H1 (cell line): ENCODE measurements at regions not wholly inside any gene's neighbourhood (a gene's known extent, or its start where the extent isn't known, plus 50 kb on each side); places are given as distances from the start of the nearest gene placed in this dataset.

Source experiments
- JUN ChIP-seq: IDR thresholded peaks from 2 replicates; pipeline ENCODE4 v1.6.1; 2011; ENCODE audit warnings: low read depth, mild to moderate bottlenecking, improper control_type of control experiment, low read length
- RFX5 ChIP-seq: IDR thresholded peaks from 2 replicates; pipeline ENCODE4 v1.6.1; 2011; ENCODE audit warnings: low read depth, low read length, improper control_type of control experiment, borderline replicate concordance
- SP2 ChIP-seq: IDR thresholded peaks from 2 replicates; pipeline ENCODE4 v1.6.1; 2012; ENCODE audit warnings: mild to moderate bottlenecking, low read length, inconsistent platforms
- TF ChIP-seq, protein P1 (sequence below): fragments of 300-600 bp; sonication (generic); IDR thresholded peaks from 2 replicates; pipeline ENCODE4 v1.7.1; 2012; ENCODE audit warnings: low read length, moderate library complexity, mild to moderate bottlenecking, inconsistent platforms; ENCODE audit not compliant: insufficient replicate concordance

GRCh38 chr7:153518201-153518984 lies 533.8 kb upstream of the DPP6 start (continued):
- TF ChIP-seq, protein P1, sequence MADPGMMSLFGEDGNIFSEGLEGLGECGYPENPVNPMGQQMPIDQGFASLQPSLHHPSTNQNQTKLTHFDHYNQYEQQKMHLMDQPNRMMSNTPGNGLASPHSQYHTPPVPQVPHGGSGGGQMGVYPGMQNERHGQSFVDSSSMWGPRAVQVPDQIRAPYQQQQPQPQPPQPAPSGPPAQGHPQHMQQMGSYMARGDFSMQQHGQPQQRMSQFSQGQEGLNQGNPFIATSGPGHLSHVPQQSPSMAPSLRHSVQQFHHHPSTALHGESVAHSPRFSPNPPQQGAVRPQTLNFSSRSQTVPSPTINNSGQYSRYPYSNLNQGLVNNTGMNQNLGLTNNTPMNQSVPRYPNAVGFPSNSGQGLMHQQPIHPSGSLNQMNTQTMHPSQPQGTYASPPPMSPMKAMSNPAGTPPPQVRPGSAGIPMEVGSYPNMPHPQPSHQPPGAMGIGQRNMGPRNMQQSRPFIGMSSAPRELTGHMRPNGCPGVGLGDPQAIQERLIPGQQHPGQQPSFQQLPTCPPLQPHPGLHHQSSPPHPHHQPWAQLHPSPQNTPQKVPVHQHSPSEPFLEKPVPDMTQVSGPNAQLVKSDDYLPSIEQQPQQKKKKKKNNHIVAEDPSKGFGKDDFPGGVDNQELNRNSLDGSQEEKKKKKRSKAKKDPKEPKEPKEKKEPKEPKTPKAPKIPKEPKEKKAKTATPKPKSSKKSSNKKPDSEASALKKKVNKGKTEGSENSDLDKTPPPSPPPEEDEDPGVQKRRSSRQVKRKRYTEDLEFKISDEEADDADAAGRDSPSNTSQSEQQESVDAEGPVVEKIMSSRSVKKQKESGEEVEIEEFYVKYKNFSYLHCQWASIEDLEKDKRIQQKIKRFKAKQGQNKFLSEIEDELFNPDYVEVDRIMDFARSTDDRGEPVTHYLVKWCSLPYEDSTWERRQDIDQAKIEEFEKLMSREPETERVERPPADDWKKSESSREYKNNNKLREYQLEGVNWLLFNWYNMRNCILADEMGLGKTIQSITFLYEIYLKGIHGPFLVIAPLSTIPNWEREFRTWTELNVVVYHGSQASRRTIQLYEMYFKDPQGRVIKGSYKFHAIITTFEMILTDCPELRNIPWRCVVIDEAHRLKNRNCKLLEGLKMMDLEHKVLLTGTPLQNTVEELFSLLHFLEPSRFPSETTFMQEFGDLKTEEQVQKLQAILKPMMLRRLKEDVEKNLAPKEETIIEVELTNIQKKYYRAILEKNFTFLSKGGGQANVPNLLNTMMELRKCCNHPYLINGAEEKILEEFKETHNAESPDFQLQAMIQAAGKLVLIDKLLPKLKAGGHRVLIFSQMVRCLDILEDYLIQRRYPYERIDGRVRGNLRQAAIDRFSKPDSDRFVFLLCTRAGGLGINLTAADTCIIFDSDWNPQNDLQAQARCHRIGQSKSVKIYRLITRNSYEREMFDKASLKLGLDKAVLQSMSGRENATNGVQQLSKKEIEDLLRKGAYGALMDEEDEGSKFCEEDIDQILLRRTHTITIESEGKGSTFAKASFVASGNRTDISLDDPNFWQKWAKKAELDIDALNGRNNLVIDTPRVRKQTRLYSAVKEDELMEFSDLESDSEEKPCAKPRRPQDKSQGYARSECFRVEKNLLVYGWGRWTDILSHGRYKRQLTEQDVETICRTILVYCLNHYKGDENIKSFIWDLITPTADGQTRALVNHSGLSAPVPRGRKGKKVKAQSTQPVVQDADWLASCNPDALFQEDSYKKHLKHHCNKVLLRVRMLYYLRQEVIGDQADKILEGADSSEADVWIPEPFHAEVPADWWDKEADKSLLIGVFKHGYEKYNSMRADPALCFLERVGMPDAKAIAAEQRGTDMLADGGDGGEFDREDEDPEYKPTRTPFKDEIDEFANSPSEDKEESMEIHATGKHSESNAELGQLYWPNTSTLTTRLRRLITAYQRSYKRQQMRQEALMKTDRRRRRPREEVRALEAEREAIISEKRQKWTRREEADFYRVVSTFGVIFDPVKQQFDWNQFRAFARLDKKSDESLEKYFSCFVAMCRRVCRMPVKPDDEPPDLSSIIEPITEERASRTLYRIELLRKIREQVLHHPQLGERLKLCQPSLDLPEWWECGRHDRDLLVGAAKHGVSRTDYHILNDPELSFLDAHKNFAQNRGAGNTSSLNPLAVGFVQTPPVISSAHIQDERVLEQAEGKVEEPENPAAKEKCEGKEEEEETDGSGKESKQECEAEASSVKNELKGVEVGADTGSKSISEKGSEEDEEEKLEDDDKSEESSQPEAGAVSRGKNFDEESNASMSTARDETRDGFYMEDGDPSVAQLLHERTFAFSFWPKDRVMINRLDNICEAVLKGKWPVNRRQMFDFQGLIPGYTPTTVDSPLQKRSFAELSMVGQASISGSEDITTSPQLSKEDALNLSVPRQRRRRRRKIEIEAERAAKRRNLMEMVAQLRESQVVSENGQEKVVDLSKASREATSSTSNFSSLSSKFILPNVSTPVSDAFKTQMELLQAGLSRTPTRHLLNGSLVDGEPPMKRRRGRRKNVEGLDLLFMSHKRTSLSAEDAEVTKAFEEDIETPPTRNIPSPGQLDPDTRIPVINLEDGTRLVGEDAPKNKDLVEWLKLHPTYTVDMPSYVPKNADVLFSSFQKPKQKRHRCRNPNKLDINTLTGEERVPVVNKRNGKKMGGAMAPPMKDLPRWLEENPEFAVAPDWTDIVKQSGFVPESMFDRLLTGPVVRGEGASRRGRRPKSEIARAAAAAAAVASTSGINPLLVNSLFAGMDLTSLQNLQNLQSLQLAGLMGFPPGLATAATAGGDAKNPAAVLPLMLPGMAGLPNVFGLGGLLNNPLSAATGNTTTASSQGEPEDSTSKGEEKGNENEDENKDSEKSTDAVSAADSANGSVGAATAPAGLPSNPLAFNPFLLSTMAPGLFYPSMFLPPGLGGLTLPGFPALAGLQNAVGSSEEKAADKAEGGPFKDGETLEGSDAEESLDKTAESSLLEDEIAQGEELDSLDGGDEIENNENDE, result no peak
- TF ChIP-seq RFX5 (no peak), JUN (no peak), SP2 (no peak)
